T-helper 17 cell (primary cell): ENCODE measurements at regions not wholly inside any gene's neighbourhood (a gene's known extent, or its start where the extent isn't known, plus 50 kb on each side); places are given as distances from the start of the nearest gene placed in this dataset.
"Not testable (repeated sequence)": the region's sequence is repeated elsewhere in the genome, so short reads cannot be mapped to it uniquely, and the experiment has no call there.

ENCODE experiments used
- ATAC-seq: fragments of 150-1000 bp; cut with Tn5 transposase; 2 replicates; pipeline ENCODE4 v1.10.0; 2021; ENCODE audit warnings: mild to moderate bottlenecking, moderate library complexity
- DNase-seq, 3 donors: peaks; one replicate each; pipeline versions ENCODE4 v3.0.0 to v3.0.0-alpha.2; 2020 to 2021
- H3K9me3 ChIP-seq: one replicate; pipeline ENCODE4 v1.7.0; 2013; ENCODE audit warnings: low read length, mild to moderate bottlenecking; ENCODE audit not compliant: control insufficient read depth, poor library complexity, severe bottlenecking
- H3K27ac Mint-ChIP-seq: one replicate; pipeline ENCODE4 v1.8.0; 2022; ENCODE audit warnings: mild to moderate bottlenecking, moderate library complexity, mixed read lengths
- H3K27me3 Mint-ChIP-seq: one replicate; pipeline ENCODE4 v1.8.0; 2022; ENCODE audit warnings: mixed read lengths
- H3K36me3 Mint-ChIP-seq: one replicate; pipeline ENCODE4 v1.8.0; 2022; ENCODE audit warnings: low read depth, mixed read lengths
- H3K4me1 Mint-ChIP-seq: one replicate; pipeline ENCODE4 v1.8.0; 2022; ENCODE audit warnings: mild to moderate bottlenecking, mixed read lengths
- H3K4me3 Mint-ChIP-seq: one replicate; pipeline ENCODE4 v1.8.0; 2022; ENCODE audit warnings: mild to moderate bottlenecking, moderate library complexity, mixed read lengths

- ATAC-seq (no peak), DNase-seq (no peak)
- Mint-ChIP-seq H3K4me3 (no peak overlapping the region), H3K4me1 (no peaks in the 10 kb centered on the region), H3K27ac (no peak overlapping the region), H3K27me3 (no peaks in the 10 kb centered on the region), H3K36me3 (no peaks in the 10 kb centered on the region)
- no peaks in the 10 kb centered on the region for H3K9me3 ChIP-seq
Measured at GRCh38 chr7:52647046-52647445, 388.4 kb upstream of the POM121L12 start.

DNA sequence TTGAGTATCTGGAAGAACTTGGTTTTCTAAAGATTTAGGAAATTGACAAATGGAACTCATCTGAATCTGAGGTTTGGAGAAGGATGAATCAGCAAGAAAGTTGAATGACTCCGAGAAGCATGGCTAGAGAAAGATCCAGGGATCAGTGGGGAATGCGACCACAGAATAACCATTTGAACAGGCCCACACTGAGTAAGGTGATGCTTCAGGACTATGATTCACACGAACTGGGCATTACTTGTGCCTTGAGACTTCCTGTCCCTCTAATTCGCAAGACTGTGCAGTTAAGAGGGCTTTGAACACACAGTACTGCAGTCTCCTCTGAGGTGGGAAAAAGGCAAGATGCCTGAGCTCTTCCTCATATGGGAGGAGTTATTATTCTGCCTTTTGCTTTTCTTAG, 395.5 kb upstream of the POM121L12 start:
- Mint-ChIP-seq H3K4me1 (no peaks in the 10 kb centered on the region), H3K27me3 (no peaks in the 10 kb centered on the region)
- ATAC-seq: no peak

DNA sequence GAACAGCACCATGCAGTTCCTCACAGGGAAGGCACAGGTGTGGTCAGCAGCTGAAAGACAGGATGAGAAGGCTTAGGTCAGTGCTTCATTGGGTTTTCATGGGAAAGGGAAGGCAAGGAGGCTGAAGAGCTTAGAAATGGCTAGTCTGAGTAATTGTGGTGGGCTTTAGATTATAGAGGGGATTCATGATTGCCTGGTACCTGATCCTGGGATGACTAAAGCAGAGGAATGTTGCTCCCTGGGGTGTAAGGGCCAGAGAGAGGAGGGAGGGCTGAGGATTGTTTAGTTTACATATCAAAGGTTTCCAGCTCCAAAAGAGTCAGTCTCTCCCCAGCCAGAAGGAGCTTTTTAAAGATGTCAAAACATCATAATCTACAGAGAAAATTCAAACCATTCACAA, 396.3 kb upstream of the POM121L12 start:
- H3K9me3 ChIP-seq: no peaks in the 10 kb centered on the region
- ATAC-seq (no peak), DNase-seq (no peak)
- no peaks in the 10 kb centered on the region for H3K4me1 Mint-ChIP-seq
- H3K27me3 Mint-ChIP-seq: no peaks in the 10 kb centered on the region
- no peak overlapping the region for H3K27ac Mint-ChIP-seq
- H3K4me3 Mint-ChIP-seq: no peak overlapping the region
- no peaks in the 10 kb centered on the region for H3K36me3 Mint-ChIP-seq

More for the DNA sequence above, 395.5 kb upstream of the POM121L12 start:
- Mint-ChIP-seq H3K27ac (no peak overlapping the region), H3K4me3 (no peak overlapping the region), H3K36me3 (no peaks in the 10 kb centered on the region)
- H3K9me3 ChIP-seq: no peaks in the 10 kb centered on the region
- no peak for DNase-seq

DNA sequence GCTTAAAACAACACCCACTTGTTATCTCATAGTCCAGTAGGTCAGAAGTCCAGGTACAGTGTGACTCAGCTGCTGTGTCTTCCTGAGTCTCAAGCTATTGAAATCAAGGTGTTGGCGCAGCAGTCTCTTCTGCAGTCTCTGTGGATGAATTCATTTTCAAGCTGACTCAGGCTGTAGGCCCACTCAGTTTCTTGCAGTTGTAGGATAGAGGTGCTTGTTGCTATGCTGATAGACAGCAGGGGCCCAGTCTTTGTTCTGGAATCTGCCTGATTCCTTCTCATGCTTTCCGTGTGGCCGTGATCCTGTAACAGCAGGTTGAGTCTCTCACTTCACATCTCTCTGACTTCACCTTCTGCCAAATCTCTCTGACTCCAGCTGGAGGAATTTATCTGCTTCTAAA, 400.4 kb upstream of the POM121L12 start:
- H3K27ac Mint-ChIP-seq: no peak overlapping the region
- no peaks in the 10 kb centered on the region for H3K27me3 Mint-ChIP-seq
- no peak overlapping the region for H3K4me3 Mint-ChIP-seq
- no peak for DNase-seq
- H3K9me3 ChIP-seq: no peaks in the 10 kb centered on the region
- ATAC-seq: no peak
- no peaks in the 10 kb centered on the region for H3K4me1 Mint-ChIP-seq
- H3K36me3 Mint-ChIP-seq: no peaks in the 10 kb centered on the region

- no peaks in the 10 kb centered on the region for H3K9me3 ChIP-seq
- H3K27me3 Mint-ChIP-seq: no peaks in the 10 kb centered on the region
- no peaks in the 10 kb centered on the region for H3K4me1 Mint-ChIP-seq
- no peak for DNase-seq
- H3K27ac Mint-ChIP-seq: no peak overlapping the region
- H3K36me3 Mint-ChIP-seq: no peaks in the 10 kb centered on the region
- H3K4me3 Mint-ChIP-seq: no peak overlapping the region
- ATAC-seq: no peak
Measured at GRCh38 chr7:52620849-52621248, 414.6 kb upstream of the POM121L12 start.

DNA sequence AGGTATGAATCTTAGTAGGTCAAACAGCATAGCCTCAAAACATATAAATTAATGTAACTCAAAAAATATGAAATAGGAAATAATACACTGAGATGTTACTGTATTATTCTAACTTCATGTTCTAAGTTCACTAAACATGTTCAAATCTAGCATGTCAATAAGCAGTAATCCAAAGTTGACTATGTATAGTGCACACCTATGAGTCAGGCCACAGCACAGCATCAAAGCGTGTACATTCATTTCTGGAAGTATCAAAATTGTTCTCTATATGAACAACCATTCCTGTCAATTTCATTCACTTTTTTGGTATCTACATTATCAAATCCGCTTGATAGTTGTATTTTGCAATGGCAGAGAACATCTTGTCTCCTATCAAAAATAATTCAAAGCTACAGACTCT, 418.9 kb upstream of the POM121L12 start:
- Mint-ChIP-seq H3K27ac (no peak overlapping the region), H3K36me3 (no peaks in the 10 kb centered on the region), H3K27me3 (no peaks in the 10 kb centered on the region), H3K4me1 (no peaks in the 10 kb centered on the region), H3K4me3 (no peak overlapping the region)
- DNase-seq (no peak), ATAC-seq (no peak)
- H3K9me3 ChIP-seq: no peaks in the 10 kb centered on the region

DNA sequence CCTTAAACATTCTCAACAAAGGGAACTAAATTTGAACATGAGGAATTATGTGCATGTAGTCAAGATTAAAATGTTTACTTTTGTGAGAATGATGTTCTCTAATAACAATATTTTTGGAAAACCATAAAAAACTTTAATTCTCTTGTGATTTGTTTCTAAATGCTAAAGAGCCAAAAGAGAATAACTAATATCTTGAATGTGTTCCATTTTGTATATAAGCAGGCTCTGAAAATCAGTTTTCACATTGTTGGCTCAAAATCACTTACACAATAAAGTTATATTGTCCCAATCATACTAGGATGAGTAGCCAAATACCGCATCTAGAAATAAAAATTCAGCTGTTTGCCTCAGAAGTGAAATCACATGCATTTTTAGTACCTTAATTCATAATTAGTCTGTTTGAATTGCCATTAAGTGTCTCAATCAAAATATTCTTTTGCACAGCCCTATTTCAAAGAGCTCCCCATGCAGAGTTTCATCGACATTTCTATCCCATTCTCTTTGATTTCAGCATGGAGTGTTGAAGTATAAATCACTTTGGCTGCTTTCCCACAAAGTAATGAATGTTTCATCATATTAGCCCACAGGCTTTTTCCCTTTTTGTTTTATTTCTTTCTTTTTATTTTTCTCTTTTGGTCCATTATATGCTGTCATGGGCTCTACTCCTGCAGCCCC, 420.3 kb upstream of the POM121L12 start:
- Mint-ChIP-seq H3K36me3 (no peaks in the 10 kb centered on the region), H3K4me1 (no peaks in the 10 kb centered on the region), H3K4me3 (no peak overlapping the region), H3K27me3 (no peaks in the 10 kb centered on the region), H3K27ac (no peak overlapping the region)
- no peaks in the 10 kb centered on the region for H3K9me3 ChIP-seq
- ATAC-seq: no peak
- DNase-seq: no peak

GRCh38 chr7:52609511-52609910, 425.9 kb upstream of the POM121L12 start:
- ATAC-seq (no peak), DNase-seq (no peak)
- Mint-ChIP-seq H3K27ac (no peak overlapping the region), H3K27me3 (no peaks in the 10 kb centered on the region), H3K4me1 (no peaks in the 10 kb centered on the region), H3K4me3 (no peak overlapping the region), H3K36me3 (no peaks in the 10 kb centered on the region)
- H3K9me3 ChIP-seq: no peaks in the 10 kb centered on the region

GRCh38 chr7:52592698-52593097, 442.7 kb upstream of the POM121L12 start:
- DNase-seq (no peak), ATAC-seq (no peak)
- H3K4me3 Mint-ChIP-seq: no peak overlapping the region
- H3K9me3 ChIP-seq: peaks cover 2% of the 10 kb centered on the region
- no peaks in the 10 kb centered on the region for H3K27me3 Mint-ChIP-seq
- no peak overlapping the region for H3K27ac Mint-ChIP-seq
- H3K4me1 Mint-ChIP-seq: no peaks in the 10 kb centered on the region
- no peaks in the 10 kb centered on the region for H3K36me3 Mint-ChIP-seq

DNA sequence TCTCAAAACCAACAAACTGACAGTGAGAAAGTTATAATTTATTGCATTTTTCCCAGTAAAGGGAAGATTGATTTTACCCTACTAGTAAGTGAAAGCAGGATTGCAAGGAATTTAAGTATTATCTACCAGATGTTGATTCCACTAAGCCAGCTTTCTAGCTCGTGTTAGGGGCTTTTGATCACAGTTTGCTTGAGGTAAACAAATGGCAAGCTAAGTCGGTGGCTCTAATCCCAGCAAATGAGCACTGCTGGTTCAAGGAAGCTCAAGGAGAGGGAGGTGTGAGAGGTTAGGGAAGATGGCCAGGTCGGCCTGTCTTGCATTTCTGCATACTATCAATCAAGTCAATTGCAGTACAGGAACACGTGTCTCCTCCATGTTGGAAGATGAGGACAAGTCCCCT, 448.7 kb upstream of the POM121L12 start:
- H3K9me3 ChIP-seq: peaks cover 4% of the 10 kb centered on the region
- Mint-ChIP-seq H3K4me3 (no peak overlapping the region), H3K27me3 (no peaks in the 10 kb centered on the region), H3K36me3 (no peaks in the 10 kb centered on the region), H3K27ac (no peak overlapping the region), H3K4me1 (no peaks in the 10 kb centered on the region)
- DNase-seq (no peak), ATAC-seq (no peak)

- no peak overlapping the region for H3K27ac Mint-ChIP-seq
Measured at GRCh38 chr7:52584041-52584440, 451.4 kb upstream of the POM121L12 start.

DNA sequence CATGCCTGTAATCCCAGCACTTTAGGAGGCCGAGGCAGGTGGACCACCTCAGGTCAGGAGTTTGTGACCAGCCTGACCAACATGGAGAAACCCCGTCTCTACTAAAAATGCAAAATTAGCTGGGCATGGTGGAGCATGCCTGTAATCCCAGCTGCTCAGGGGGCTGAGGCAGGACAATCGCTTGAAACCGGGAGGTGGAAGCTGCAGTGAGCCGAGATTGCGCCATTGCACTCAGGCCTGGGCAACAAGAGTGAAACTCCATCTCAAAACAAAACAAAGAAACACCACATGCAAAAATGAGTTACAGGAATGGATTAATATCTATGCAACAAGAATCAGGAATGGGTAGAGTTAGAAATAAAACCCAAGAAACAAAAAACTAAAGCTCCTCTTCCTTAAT, 462.3 kb upstream of the POM121L12 start:
- DNase-seq, ATAC-seq, H3K27me3 Mint-ChIP-seq, H3K4me1 Mint-ChIP-seq, H3K36me3 Mint-ChIP-seq, H3K9me3 ChIP-seq, H3K4me3 Mint-ChIP-seq, H3K27ac Mint-ChIP-seq: not testable (repeated sequence)

More at GRCh38 chr7:52584041-52584440, 451.4 kb upstream of the POM121L12 start:
- Mint-ChIP-seq H3K4me1 (no peaks in the 10 kb centered on the region), H3K36me3 (no peaks in the 10 kb centered on the region), H3K4me3 (no peak overlapping the region), H3K27me3 (no peaks in the 10 kb centered on the region)
- ATAC-seq: no peak
- peaks cover 4% of the 10 kb centered on the region for H3K9me3 ChIP-seq
- DNase-seq: no peak

GRCh38 chr7:52571026-52571425, 464.4 kb upstream of the POM121L12 start:
- DNase-seq (no peak), ATAC-seq (no peak)
- Mint-ChIP-seq H3K27ac (no peak overlapping the region), H3K4me3 (no peak overlapping the region), H3K4me1 (no peaks in the 10 kb centered on the region), H3K36me3 (no peaks in the 10 kb centered on the region), H3K27me3 (no peaks in the 10 kb centered on the region)
- H3K9me3 ChIP-seq: peaks cover 3% of the 10 kb centered on the region

DNA sequence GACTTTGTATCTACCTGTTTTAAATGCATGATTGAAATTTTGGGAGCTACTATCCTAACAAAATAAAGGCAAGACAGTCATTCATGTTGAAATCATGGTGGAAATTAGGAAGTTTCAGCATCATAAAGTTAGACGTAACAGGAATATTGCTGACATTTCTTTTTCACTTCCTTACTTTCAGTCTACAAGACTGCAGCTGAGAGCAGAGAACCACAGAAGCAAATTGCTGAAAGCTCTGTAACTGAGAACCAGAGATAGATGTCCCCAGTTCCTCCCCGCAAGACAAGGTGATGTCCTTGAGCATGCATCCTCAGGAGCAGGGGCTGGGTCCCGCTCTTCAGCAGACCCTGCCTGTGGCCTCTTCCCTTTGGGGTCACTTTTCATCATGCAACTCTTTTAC, 466.3 kb upstream of the POM121L12 start:
- ATAC-seq (no peak), DNase-seq (no peak)
- H3K4me1 Mint-ChIP-seq: no peaks in the 10 kb centered on the region
- no peaks in the 10 kb centered on the region for H3K36me3 Mint-ChIP-seq
- peaks cover 3% of the 10 kb centered on the region for H3K9me3 ChIP-seq
- H3K27me3 Mint-ChIP-seq: no peaks in the 10 kb centered on the region
- H3K27ac Mint-ChIP-seq: no peak overlapping the region
- H3K4me3 Mint-ChIP-seq: no peak overlapping the region
